COR-L47 (cell line): ENCODE measurements at regions not wholly inside any gene's neighbourhood (a gene's known extent, or its start where the extent isn't known, plus 50 kb on each side); places are given as distances from the start of the nearest gene placed in this dataset.
"Not testable (repeated sequence)": the region's sequence is repeated elsewhere in the genome, so short reads cannot be mapped to it uniquely, and the experiment has no call there.

Source experiments
- DNase-seq: peaks from one replicate; lab custom pipeline; 2025; lab: John Stamatoyannopoulos, UW

DNA sequence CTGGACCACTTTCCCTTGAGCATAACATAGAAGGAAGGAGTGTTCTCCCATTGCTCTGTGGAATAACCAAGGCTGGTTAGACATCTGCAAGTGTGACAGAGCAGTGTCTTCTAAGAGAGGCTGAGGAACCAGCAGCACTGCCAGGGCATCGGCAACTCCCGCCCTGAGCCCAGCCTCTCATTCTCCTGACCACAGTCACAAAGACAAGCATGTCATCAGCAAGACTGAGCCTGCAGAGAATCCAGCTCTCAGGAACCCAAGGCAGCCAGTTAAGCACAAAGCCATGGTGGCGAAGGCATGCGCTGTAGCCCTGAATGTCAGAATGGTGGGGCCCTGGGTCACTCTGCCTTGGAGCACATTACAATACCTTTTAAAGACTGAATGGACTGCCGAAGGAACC, 253.9 kb downstream of the AGTPBP1 start:
- no peak for DNase-seq

DNA sequence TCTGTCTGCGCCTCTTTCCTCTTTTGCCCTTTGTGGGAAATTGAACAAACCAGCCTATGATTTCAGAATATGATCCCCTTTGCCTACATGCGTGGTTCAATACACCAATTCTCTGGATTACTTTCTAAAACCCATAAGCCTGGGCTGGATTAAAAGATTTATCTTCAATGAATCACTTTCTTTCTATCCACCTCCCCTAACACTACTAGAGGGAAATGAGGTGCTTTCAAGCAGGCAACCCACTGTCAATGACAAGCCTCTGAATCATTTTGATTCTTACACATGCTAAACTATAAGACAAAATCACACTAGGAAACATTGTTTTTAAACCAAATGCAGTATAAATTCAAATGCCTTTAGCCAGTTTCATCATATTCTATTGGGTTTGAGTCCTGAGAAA, 257.5 kb downstream of the AGTPBP1 start:
- DNase-seq, result no peak

DNA sequence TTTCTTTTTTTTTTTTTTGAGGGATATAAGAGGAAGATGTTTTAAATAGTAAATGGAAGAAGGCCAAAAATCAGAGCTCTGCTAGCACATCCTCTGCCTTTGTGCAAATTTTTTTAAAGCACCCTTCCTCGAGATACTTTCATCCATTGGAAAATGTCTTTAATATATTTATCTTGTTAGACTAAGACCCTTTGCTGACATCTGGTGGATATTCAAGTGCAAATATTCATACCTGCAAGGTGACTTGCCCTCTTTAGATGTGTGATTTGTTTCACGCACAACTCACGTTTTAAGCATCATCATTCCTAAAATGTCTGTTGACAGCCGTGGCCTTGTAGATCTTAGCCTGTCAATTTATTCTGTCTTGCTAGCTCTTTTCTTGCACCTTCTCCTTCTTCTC, 258.5 kb downstream of the AGTPBP1 start:
- DNase-seq, result peak; percentile 57

DNA sequence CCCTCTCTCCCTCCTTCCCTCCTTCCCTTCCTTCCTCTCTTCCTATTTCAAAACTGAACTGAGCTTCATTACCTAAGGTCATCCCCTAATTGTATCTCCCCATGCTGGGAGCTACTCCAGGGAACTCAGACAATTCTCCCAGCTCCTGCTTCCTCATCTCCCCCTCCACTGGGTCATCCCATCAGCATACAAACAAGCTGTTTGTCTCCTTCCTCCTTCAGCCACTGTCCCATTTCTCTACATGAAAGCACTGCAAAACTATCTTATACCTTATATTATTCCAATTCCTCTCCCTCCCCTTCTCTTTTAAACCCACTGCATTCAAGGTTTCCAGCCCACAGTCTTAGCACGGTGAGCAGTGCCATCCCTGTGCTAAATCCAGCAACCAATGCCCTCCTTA, 262.4 kb downstream of the AGTPBP1 start:
- DNase-seq, result no peak

DNA sequence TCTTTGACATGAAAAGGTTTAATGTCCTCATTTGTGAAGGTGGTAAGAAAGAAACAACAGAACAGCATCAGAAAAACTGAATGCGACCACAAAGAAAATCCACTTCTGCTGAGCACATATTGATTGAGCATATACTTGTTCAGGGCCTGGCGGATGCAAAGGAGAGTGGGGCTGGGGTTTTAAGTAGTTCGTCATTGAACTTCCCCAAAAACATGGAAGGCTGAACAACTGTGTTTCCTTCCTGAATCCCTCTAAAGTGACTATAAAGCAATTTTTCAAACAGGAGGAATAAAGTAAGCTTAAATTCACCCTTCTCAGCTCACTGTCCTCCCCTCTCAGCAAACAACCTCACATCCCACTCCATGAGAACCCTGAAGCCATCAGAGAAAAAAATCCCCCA, 262.9 kb downstream of the AGTPBP1 start:
- DNase-seq, result no peak

DNA sequence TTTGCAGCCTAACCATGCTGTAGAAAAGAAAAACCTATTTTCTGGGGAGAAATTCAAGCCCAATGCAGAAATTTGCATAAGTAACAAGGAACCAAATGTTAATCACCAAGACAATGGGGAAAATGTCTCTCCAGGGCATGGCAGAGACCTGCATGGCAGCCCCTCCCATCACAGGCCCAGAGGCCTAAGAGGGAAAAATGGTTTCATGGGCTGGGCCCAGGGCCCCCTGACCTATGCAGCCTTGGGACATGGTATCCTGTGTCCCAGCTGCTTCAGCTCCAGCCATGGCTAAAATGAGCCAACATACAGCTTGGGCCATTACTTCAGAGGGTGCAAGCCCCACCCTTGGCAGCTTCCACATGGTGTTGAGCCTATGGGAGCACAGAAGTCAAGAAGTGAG, 266.9 kb downstream of the AGTPBP1 start:
- DNase-seq, result not testable (repeated sequence)

DNA sequence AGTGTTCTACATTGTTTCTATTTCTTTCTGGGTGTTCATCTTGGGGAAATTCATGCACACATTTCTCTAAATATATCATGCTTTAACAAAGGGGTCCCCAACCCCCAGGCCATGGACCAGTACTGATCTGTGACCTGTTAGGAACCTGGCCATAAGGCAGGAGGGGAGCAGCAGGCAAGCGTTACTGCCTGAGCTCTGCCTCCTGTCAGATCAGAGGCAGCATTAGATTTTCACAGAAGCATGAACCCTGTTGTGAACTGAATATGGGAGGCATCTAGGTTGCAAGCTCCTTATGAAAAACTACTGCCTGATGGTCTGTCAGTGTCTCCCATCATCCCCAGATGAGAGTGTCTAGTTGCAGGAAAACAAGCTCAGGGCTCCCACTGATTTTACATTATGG, 270.0 kb downstream of the AGTPBP1 start:
- DNase-seq, result no peak

DNA sequence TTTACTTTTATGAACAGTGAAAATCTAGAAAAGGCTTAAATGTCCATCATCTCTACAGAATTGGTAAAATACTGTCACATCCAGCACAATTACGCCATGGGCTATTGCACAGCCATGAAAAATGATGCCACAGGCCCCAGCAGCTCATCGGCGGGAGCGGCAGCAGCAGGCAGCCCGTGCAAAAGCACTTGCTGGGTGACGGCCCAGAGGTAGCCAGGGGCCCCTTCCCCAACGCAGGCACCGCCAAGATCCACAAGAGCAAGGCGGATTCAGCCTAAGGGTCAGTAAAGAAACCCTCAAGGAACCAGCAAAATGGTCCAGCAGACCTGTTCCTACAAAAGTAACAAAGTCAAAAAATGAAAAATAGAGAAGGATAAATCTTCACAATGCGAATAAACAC, 272.7 kb downstream of the AGTPBP1 start:
- DNase-seq, result no peak

DNA sequence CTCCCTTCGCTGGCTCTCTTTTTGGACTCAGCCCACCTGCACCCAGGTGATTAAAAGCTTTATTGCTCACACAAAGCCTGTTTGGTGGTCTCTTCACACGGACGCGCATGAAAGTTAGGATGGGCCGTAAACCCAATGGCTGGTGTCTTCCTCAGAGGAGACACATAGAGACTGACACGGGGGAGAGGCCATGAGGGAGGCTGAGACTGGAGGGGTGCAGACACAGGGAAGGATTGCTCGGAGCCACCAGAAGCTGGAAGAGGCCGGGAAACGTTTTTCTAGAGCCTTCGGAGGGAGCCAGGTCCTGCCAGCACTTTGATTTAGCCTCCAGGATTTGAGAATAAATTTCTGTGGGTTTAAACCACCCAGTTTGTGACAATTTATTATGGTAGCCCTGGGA, 274.9 kb downstream of the AGTPBP1 start:
- no peak for DNase-seq

DNA sequence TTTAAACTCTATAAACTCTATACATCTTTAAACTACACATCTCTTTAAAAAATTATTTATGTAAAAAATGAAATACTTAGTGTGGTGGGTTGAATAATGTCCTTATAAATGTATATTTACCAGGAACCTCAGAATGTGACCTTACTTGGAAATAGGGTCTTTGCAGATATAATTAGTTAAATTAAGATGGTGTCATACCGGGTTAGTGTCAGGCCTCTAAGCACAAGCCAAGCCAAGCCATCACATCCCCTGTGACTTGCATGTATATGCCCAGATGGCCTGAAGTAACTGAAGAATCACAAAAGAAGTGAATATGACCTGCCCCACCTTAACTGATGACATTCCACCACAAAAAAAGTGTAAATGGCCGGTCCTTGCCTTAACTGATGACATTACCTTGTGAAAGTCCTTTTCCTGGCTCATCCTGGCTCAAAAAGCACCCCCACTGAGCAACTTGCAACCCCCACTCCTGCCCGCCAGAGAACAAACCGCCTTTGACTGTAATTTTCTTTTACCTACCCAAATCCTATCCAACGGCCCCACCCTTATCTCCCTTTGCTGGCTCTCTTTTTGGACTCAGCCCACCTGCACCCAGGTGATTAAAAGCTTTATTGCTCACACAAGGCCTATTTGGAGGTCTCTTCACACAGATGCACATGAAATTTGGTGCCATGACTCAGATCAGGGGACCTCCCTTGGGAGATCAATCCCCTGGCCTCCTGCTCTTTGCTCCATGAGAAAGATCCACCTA, 283.5 kb downstream of the AGTPBP1 start:
- not testable (repeated sequence) for DNase-seq

DNA sequence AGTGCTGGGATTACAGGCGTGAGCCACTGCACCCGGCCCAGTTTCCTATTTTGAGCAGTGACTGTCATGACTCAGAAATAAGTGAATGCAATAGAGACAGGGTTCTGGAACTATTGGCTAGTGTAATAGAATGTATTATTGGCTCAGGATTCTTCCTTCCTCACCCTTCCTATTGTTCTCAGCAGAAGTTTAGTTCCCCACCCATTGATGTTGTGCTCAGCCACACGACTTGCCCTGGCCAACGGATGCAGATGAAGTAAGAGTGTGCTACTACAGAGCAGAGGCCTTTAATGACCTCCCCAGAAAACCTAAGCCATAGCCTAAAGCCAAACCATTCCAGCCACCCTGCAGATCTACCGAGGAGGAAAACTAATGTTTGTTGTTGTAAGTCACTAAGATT, 287.9 kb downstream of the AGTPBP1 start:
- DNase-seq, result no peak

DNA sequence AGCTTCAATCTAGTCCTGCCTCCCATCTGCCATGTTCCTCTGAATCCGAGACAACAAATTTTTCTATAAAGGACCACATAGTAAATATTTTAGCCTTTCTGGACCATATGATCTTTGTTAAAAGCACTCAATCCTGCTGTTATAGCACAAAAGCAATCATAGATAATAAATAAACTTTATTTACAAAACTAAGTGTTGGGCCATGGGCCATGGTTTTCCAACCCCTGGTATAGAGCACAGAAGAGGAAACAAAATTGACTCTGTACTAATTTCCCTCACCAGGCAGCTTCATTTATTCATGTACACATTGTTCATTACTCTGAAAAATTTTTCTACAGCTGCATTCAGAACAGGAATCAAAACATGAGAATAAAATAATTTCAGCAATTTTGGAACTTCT, 288.9 kb downstream of the AGTPBP1 start:
- no peak for DNase-seq

DNA sequence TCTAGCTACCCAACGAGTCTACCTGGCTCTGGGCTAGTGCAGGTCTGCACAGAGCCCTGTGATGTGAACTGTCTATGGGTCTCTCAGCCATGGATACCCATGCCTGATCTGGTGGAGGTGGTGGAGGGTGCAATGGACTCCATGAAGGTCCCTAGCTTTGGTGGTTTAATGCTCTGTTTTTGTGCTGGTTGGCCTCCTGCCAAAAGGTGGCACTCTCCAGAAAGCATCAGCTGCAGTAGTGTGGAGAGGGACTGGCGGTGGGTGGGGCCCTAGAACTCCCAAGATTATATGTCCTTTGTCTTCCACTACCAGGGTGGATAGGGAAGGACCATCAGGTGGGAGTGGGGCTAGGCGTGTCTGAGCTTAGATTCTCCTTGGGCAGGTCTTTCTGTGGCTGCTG, 290.1 kb downstream of the AGTPBP1 start:
- DNase-seq, result no peak

DNA sequence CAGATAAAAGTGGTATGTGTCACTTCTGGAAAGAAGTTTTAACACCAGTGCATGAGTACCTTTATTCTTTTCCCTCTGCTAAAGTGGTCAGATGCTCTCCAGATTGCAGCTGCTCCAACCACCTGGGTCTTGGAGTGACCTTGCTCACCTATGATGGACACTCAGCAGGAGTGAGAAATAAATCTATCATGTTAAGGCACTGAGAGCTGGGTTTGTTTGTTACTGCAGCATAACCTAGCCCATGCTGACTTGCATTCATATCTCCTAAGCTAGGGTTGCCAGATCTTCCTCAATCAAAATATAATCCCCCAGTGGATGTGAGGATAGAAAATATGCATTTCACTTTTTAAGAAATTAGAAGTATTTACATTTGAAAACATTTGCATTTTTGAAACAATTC, 295.9 kb downstream of the AGTPBP1 start:
- no peak for DNase-seq

DNA sequence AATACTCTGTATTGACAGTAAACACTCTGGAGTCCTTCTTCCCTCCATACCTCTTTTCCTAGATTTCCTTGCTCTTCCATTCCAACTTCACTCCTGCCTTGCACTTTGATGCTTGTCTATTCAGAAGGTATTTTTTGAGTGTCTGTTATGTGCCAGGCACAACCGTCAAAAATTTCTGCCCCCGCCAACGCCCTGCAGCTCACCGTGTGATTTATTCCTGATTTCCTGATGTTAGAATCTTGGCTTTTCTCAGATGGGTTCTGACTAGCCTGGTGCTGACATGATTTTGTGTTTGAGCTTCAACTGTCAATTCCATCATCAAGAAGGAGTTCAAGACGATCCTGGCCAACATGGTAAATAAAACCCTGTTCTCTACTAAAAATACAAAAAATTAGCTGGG, 297.5 kb downstream of the AGTPBP1 start:
- no peak for DNase-seq

DNA sequence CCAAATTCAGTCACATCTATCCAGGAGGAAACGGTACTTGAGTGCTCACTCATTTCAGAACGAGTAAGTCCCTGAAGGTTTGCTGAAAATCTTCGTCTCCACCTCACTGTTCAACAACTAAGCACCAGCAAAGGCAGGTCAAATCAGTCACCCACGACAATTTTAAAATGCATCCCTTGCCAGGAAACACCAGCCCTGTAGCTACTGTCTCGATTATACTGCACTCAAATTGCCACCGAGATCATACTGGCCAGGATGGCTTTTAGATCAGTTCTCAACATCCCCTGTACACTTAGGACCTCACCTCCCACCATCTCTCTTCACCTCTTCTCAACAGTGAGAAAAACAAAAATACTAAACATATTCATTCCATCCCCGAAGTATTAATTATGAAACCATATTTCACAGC, 298.6 kb downstream of the AGTPBP1 start:
- DNase-seq, result no peak

DNA sequence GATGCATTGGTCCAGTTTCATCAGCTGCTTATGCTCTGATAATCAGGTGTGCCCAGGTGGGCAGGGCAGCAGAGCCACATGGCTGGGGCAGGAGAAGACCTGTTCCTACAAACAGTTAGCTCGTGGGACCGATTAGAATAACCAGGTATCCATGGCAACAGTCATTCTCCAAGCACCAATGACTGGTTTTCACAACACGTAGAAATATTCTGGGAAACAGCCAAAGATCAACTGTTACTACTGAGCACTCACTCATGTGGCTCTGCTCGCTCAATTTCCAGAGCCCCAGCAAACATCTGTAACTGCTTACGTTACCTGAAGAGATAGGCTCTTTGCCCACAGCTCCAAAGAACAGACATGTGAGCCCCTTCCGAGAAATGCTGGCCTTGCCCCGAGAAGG, 302.0 kb downstream of the AGTPBP1 start:
- DNase-seq, result no peak

DNA sequence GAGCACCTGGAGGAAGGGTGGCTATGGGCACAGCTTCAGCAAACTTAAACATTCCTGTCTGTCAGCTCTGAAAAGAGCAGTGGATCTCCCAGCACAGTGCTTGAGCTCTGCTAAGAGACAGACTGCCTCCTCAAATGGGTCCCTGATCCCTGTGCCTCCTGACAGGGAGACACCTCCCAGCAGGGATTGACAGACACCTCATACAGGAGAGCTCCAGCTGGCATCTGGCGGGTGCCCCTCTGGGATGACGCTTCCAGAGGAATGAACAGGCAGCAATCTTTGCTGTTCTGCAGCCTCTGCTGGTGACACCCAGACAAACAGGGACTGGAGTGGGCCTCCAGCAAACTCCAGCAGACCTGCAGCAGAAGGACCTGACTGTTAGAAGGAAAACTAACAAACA, 307.8 kb downstream of the AGTPBP1 start:
- not testable (repeated sequence) for DNase-seq

DNA sequence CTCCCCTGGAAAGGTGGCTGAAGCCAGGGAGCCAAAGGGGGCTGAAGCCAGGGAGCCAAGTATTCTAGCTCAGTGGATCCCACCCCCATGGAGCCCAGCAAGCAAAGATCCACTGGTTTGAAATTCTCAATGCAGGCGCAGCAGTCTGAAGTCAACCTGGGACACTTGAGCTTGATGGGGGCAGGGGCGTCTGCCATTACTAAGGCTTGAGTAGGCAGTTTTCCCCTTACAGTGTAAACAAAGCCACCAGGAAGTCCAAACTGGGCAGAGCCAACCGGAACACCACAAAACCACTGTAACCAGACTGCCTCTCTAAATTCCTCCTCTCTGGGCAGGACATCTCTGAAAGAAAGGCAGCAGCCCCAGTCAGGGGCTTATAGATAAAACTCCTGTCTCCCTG, 308.2 kb downstream of the AGTPBP1 start:
- not testable (repeated sequence) for DNase-seq

DNA sequence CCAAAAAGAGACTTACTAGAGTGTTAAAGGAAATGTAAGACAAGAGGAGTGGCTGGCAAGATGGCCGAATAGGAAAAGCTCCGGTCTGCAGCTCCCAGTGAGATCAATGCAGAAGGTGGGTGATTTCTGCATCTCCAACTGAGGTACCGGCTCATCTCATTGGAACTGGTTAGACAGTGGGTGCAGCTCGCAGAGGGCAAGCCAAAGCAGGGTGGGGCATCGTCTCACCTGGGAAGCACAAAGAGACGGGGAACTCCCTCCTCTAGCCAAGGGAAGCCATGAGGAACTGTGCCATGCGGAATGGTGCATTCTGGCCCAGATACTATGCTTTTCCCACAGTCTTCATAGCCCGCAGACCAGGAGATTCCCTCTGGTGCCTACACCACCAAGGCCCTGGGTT, 308.7 kb downstream of the AGTPBP1 start:
- DNase-seq, result no peak

DNA sequence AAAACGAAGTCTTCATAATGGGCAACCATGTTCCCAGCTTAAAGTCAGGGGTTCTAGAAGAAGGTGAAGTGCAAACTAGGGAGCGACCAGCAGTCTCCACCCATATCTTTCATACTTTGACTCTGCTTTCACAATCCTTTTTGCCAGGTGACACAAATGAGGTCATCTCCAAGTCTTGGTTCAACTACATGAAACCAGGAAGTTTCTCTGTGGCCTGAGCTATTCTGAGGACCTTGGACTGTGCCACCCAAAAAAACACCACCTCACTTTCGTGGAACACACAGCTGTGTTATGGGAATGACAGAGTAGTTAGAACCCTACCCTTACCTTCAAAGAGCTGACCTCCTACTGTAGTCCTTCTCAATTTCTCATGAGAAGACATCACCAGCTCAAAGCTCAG, 309.2 kb downstream of the AGTPBP1 start:
- no peak for DNase-seq

DNA sequence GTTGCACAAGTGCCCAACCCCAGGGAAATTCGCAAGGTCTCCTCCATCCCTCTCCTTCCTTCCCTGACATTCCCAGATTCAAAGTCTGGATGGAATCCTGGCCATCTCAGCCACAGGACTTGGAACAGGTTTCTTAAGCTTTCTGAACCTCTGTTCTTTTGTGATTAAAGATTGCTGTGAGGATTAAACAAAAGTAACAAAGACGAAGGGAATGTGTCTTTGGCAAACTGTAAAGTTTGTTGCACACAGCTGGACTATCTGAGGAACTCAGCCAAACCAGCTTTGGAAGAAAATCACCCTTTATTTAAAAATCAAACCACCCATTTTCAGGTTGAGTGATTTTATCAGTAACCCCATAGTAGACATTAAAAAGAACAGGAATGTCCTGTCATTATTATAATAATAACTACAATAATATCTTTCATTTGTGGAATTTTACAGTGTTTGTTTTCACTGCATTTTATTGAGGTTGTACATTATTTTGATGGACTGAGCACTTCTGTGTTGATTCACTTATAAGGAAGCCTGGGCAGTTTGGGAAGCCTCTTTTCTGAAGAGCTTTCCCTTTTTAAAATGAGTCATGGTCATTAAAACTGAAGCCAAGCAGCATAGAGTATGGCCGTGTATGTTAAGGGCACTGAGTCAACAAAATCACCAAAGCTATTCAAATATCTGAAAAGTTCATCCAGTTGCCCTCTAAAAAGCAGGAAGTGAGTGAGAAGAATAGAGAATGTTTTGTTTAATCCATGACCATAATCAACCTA, 310.2 kb downstream of the AGTPBP1 start:
- no peak for DNase-seq

DNA sequence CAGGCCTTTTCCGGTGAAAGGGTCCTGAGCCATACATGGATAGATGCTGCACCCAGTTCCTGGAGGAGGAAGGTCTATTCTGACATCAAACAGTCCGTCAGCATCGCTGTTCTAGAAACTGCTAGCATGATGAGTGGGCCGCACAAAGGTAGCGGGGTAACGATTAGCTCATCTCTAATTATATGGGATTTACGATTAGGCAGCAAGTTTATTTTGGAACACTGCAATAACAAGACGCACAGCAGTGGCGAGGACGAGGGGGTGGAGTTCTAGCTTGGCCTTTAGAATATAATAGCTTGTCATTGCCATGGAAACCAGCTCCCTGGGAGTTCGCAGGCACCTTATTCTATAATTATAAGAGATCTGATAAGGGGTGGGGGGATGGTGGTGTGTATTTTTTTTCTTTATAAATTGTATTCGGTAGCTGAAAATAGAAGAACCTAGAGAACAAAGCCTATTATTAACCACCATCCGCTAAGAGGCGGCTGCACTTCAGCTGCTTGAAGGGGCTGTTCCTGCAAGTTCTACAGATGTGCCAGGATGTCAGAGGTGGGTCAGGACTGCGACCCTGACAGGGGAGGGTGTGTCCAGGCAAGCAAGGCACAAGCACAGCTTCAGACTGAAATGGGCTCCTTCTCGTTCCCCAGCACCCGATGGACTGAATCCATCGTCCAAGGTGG, 311.0 kb downstream of the AGTPBP1 start:
- DNase-seq, result peak; percentile 96
